Suprapubic skin (tissue), 4 donors: ENCODE measurements at regions not wholly inside any gene's neighbourhood (a gene's known extent, or its start where the extent isn't known, plus 50 kb on each side); places are given as distances from the start of the nearest gene placed in this dataset.

Source experiments
- DNase-seq, 2 donors: peaks; one replicate each; pipeline ENCODE4 v3.0.0-alpha.2; 2019; ENCODE audit warnings: low spot score in 2 of 2
- H3K27ac ChIP-seq: fragments of 200-600 bp; sonication (generic); one replicate; pipeline ENCODE4 v1.5.1; 2019
- H3K27me3 ChIP-seq: fragments of 200-600 bp; sonication (generic); one replicate; pipeline ENCODE4 v1.5.1; 2019
- H3K36me3 ChIP-seq: fragments of 200-600 bp; sonication (generic); one replicate; pipeline ENCODE4 v1.5.1; 2019
- H3K4me1 ChIP-seq: fragments of 200-600 bp; sonication (generic); one replicate; pipeline ENCODE4 v1.5.1; 2019
- H3K4me3 ChIP-seq: fragments of 200-600 bp; sonication (generic); one replicate; pipeline ENCODE4 v1.5.1; 2019; ENCODE audit warnings: mild to moderate bottlenecking
- H3K9me3 ChIP-seq: fragments of 200-600 bp; sonication (generic); one replicate; pipeline ENCODE4 v1.5.1; 2019
- CTCF ChIP-seq, 2 donors: fragments of 200-600 bp in 1 of 2; fragments of 450-650 bp in 1 of 2; sonication (generic) in 1 of 2; IDR thresholded peaks; one replicate each; pipeline ENCODE4 v1.5.1; 2016 to 2019; ENCODE audit warnings: antibody characterized with exemption in 2 of 2, mild to moderate bottlenecking in 1 of 2, moderate library complexity in 1 of 2
- EP300 ChIP-seq: sonication (generic); formaldehyde crosslinking; IDR thresholded peaks from one replicate; pipeline ENCODE4 v1.6.1; 2017; ENCODE audit warnings: antibody characterized with exemption
- POLR2A ChIP-seq, 2 donors: fragments of 450-650 bp; IDR thresholded peaks; one replicate each; pipeline ENCODE4 v1.6.1; 2017; ENCODE audit warnings: antibody characterized with exemption in 2 of 2, mild to moderate bottlenecking in 2 of 2, moderate library complexity in 2 of 2
- POLR2AphosphoS5 ChIP-seq, 3 donors: sonication (generic); formaldehyde crosslinking; IDR thresholded peaks; one replicate each; pipeline ENCODE4 v1.6.1; 2017; ENCODE audit warnings: antibody characterized with exemption in 3 of 3
- WGBS: methylation state at CpG from one replicate; pipeline ENCODE4 v1.1.5; 2018; 5-methylcytosine and 5-hydroxymethylcytosine counted together

DNA sequence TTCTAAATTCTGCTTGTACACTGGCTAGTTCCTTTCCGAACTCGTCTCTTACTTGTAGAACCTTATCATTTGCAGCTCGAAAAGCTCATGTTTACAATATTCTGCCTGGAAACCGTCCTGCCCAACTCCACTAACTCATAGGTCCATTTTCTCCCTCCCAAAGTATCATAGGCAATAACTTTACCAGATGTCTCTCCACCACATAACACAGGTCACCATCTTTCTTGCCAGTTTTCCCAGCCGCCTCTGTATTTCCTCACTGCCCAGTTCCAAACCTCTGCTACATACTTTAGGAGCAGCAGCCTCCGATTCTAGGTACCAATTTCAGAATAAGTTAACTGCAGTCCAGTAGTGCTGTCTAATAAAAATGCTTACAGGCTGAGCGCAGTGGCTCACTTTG lies 259.5 kb downstream of the GLI2 start:
- no peak overlapping the region for H3K4me3 ChIP-seq
- TF ChIP-seq POLR2AphosphoS5 (IDR thresholded peaks at IDR 0.05) (no peak), CTCF (IDR thresholded peaks at IDR 0.05) (no peak), POLR2A (IDR thresholded peaks at IDR 0.05) (no peak), EP300 (no peak)
- WGBS: 96% methylated on average over 7 of the region's 7 CpGs
- H3K9me3 ChIP-seq: no peaks in the 10 kb centered on the region
- H3K36me3 ChIP-seq: no peaks in the 10 kb centered on the region
- H3K4me1 ChIP-seq: no peaks in the 10 kb centered on the region
- no peak for DNase-seq
- H3K27me3 ChIP-seq: no peaks in the 10 kb centered on the region
- no peak overlapping the region for H3K27ac ChIP-seq

DNA sequence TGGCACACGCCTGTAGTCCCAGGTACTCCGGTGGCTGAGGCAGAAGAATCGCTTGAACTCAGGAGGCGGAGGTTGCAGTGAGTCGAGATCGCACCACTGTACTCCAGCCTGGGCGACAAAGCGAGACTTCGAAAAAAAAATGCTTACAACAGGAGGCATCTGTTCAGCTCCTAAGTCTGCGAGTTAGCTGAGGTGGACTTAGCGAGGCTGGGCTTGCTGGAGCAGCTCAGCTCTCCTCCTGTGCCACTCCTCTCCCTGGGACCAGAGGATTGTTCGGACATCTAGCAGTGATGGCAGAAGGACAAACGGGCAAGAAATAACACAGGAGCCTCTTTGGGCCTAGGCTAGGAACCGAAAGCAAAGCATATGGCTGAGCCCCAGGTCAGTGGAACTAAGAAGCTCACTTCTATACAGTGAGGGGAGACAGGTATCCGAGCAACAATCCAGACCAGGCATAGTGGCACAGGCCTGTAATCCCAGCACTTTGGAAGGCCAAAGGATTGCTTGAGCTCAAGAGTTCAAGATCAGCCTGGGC lies 260.1 kb downstream of the GLI2 start:
- Histone ChIP-seq H3K27ac (no peak overlapping the region), H3K36me3 (no peaks in the 10 kb centered on the region), H3K4me1 (no peaks in the 10 kb centered on the region), H3K9me3 (no peaks in the 10 kb centered on the region), H3K27me3 (no peaks in the 10 kb centered on the region), H3K4me3 (no peak overlapping the region)
- 96% methylated on average over 15 of the region's 15 CpGs for WGBS
- TF ChIP-seq POLR2AphosphoS5 (IDR thresholded peaks at IDR 0.05) (no peak), CTCF (IDR thresholded peaks at IDR 0.05) (no peak), EP300 (no peak), POLR2A (IDR thresholded peaks at IDR 0.05) (no peak)
- DNase-seq: no peak

- no peaks in the 10 kb centered on the region for H3K36me3 ChIP-seq
- WGBS: 83% methylated on average over 6 of the region's 6 CpGs
- no peak overlapping the region for H3K4me3 ChIP-seq
- TF ChIP-seq EP300 (no peak), CTCF (IDR thresholded peaks at IDR 0.05) (no peak), POLR2AphosphoS5 (IDR thresholded peaks at IDR 0.05) (no peak), POLR2A (IDR thresholded peaks at IDR 0.05) (no peak)
- no peak for DNase-seq
- no peaks in the 10 kb centered on the region for H3K9me3 ChIP-seq
- peaks cover 1% of the 10 kb centered on the region for H3K4me1 ChIP-seq
- H3K27me3 ChIP-seq: no peaks in the 10 kb centered on the region
- no peak overlapping the region for H3K27ac ChIP-seq
These were observed 263.9 kb downstream of the GLI2 start for GRCh38 chr2:120999377-121000097.

GRCh38 chr2:121000804-121001203 lies 265.1 kb downstream of the GLI2 start:
- no peak overlapping the region for H3K4me3 ChIP-seq
- no peaks in the 10 kb centered on the region for H3K27me3 ChIP-seq
- no peak for TF ChIP-seq CTCF (IDR thresholded peaks at IDR 0.05)
- no peak for TF ChIP-seq POLR2AphosphoS5 (IDR thresholded peaks at IDR 0.05)
- TF ChIP-seq POLR2A (IDR thresholded peaks at IDR 0.05): no peak
- TF ChIP-seq EP300: no peak
- WGBS: 93% methylated on average over 3 of the region's 3 CpGs
- H3K9me3 ChIP-seq: no peaks in the 10 kb centered on the region
- H3K27ac ChIP-seq: no peak overlapping the region
- peaks cover 8% of the 10 kb centered on the region for H3K4me1 ChIP-seq
- H3K36me3 ChIP-seq: no peaks in the 10 kb centered on the region
- no peak for DNase-seq

DNA sequence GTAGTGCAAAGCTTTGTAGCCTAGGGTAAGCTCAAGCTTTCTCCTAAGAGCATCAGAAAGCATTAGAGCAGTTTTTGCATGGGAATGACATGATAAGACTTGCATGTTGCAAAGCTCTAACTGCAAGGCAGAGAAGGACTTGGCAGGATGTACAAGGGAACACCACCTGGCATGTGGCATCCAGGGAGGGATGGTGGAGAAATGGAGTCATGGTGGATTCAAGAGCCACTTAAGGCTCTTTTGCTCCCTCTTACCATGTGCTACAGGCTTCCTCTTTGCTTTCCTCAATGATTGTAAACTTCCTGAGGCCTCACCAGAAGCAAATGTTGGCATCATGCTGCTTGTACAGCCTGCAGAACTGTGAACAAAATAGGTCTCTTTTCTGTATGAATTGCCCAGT lies 266.0 kb downstream of the GLI2 start:
- H3K4me1 ChIP-seq: peaks cover 8% of the 10 kb centered on the region
- H3K4me3 ChIP-seq: no peak overlapping the region
- TF ChIP-seq POLR2A (IDR thresholded peaks at IDR 0.05) (no peak), POLR2AphosphoS5 (IDR thresholded peaks at IDR 0.05) (no peak), CTCF (IDR thresholded peaks at IDR 0.05) (no peak), EP300 (no peak)
- no peak overlapping the region for H3K27ac ChIP-seq
- no peaks in the 10 kb centered on the region for H3K36me3 ChIP-seq
- DNase-seq: no peak
- no peaks in the 10 kb centered on the region for H3K9me3 ChIP-seq
- H3K27me3 ChIP-seq: no peaks in the 10 kb centered on the region
